GM12864 (cell line): ENCODE measurements at regions not wholly inside any gene's neighbourhood (a gene's known extent, or its start where the extent isn't known, plus 50 kb on each side); places are given as distances from the start of the nearest gene placed in this dataset.
"Not testable (repeated sequence)": the region's sequence is repeated elsewhere in the genome, so short reads cannot be mapped to it uniquely, and the experiment has no call there.

Experiments
- DNase-seq: peaks from one replicate; pipeline ENCODE4 v3.0.0-alpha.2; 2011; ENCODE audit warnings: low read depth
- H3K4me3 ChIP-seq: 2 replicates; pipeline ENCODE4 v1.5.1; 2011; ENCODE audit warnings: mild to moderate bottlenecking, low read depth, low read length, control low read depth
- TF ChIP-seq, protein P1 (sequence below): IDR thresholded peaks from 2 replicates; pipeline ENCODE4 v1.5.1; 2011; ENCODE audit warnings: low read depth, mild to moderate bottlenecking, moderate library complexity, low read length, control low read depth, inconsistent platforms; ENCODE audit errors: missing control alignments

DNA sequence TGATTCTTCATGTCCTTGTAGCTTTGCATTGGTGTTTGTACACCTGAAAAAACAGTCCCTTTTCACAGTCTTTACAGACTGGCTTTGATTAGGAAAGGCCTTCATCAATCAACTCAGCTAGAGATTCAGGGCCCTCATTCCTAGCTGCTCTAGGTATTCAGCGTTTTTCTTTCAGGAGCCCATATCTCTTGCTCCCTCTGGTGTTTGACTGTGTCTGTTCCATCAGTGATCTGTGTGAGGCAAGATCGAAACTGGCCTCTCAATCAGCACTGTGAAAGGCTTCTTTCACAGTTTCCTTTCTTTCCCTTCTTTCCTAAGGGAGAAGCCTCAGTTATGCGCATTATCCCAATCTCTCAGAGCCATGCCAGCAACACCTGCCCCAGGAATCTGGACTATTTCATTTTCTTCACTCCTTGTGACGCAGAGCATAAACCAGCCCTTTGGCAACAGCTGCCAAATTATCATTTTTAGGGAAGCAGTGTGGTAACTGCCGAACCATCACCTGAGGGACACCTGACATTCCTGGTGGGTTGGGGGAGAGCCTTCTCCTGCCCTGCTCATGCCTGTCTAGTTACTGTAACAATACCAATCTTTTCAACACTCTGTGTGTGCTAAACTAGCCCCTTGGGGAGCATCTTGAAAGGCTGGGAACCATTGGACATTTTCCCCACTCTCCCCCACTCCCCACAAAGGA lies 75.7 kb upstream of the CCDC71L start:
- DNase-seq, result peak; percentile 59
- no peak overlapping the region for H3K4me3 ChIP-seq
- TF ChIP-seq, protein P1, sequence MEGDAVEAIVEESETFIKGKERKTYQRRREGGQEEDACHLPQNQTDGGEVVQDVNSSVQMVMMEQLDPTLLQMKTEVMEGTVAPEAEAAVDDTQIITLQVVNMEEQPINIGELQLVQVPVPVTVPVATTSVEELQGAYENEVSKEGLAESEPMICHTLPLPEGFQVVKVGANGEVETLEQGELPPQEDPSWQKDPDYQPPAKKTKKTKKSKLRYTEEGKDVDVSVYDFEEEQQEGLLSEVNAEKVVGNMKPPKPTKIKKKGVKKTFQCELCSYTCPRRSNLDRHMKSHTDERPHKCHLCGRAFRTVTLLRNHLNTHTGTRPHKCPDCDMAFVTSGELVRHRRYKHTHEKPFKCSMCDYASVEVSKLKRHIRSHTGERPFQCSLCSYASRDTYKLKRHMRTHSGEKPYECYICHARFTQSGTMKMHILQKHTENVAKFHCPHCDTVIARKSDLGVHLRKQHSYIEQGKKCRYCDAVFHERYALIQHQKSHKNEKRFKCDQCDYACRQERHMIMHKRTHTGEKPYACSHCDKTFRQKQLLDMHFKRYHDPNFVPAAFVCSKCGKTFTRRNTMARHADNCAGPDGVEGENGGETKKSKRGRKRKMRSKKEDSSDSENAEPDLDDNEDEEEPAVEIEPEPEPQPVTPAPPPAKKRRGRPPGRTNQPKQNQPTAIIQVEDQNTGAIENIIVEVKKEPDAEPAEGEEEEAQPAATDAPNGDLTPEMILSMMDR, result peak; percentile 78

DNA sequence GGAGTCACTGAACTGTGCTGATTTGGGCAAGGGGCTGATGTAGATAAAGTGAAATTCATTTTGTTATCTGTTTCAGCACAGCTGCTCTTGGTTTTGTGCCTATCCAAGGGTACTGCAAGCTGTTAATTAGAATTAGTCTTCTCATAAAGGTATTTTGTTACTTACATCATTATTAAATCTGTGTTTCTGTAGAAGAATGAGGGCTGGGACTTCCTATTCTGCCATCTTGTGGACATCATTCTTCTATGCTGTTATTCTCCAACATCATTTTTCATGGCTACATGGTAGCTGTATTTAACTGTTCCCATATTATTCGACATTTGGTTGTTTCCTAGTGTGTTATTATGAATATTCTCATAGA lies 76.2 kb upstream of the CCDC71L start:
- TF ChIP-seq, protein P1, result no peak
- no peak for DNase-seq

DNA sequence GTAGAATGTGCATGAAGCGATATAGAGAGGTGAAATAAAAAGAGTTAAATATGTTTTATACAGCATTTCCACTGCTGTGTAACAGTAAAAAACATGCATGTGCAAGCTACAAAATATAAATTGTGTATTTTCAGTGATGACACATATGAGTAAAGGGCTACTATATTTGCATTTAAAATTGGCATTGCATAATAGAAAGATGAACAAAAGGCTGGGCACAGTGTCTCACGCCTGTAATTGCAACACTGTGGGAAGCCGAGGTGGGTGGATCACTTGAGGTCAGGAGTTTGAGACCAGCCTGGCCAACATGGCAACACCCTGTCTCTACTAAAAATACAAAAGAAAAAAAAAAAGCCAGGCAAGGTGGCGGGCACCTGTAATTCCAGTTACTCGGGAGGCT lies 79.8 kb upstream of the CCDC71L start:
- TF ChIP-seq, protein P1, result no peak
- no peak overlapping the region for H3K4me3 ChIP-seq
- no peak for DNase-seq

More for the DNA sequence above, 76.2 kb upstream of the CCDC71L start:
- H3K4me3 ChIP-seq, result no peak overlapping the region

DNA sequence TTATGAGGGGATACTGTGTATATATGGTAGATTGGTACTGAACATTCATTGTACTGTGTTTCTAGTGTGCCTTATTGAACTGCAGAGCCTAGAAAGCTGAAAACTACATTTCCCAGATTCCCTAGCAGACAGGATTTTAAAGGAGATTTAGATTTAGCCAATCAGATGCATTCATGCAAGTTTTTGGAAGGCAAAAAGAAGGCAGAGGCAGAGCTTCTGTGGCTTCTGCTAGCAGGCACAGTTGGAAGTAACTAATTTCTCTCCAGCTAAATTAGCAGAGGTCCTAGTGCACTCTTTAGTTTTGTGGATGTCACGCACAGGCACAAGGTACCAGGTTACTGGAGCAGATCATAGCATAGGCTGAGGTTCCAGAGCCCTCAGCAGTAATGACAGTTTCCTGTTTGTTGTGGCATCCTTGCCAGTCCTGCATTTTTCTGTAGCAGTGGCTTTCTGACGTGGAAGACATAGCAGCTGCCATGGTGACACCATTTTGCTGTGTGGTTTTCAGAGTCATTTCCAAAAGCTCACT lies 83.7 kb upstream of the CCDC71L start:
- no peak for DNase-seq
- TF ChIP-seq, protein P1, result no peak
- H3K4me3 ChIP-seq, result no peak overlapping the region

DNA sequence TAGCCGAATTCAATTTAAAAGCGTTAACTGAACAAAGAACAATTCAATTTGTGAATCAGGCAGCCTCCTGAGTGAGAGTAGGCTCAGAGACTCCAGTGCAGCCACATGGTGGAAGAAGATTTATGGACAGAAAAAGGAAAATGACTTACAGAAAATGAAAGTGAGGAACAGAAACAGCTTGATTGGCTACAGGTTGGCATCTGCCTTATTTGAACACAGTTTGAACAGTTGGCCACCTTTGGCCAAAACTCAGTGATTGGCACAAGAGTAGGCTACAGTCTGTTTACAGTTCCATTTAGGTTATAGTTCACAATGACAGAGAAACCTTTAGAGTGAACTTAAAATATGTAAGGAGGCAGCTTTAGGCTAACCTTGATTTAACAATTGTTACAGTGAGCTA lies 86.3 kb upstream of the CCDC71L start:
- not testable (repeated sequence) for H3K4me3 ChIP-seq, DNase-seq

DNA sequence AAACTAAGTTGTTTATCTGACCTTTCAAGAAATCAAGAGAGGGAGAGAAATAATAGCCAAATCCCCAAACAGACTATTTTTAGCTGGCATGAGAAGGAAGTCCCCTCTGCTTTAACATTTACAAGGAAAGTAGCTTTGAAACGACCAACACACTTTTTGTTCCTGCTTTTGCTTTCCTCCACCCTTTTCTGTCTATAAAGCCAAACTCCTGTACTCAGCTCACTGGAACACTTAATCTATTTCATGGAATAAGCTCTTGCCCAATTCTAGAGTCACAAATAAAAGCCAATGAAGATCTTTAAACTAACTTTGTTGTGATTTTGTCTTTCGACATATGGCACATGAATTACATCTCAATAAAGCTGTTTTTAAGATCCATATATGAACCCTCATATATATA lies 86.8 kb upstream of the CCDC71L start:
- no peak for DNase-seq
- TF ChIP-seq, protein P1, result no peak
- no peak overlapping the region for H3K4me3 ChIP-seq

DNA sequence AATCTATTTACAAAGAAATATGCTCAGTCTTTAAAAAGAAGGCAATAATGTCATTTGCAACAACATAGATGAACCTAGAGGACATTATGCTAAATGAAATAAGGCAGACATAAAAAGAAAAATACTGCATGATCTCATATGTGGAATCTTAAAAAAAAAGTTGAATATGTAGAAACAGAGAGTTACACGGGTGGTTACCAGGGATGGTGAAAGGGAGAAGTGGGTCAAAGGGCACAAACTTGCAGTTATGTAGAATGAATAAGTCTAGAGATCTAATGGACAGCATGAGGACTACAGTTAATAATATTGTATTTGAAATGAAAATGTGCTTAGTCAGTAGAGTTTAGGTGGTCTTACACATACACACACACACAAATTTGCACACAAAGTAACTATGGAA lies 88.2 kb upstream of the CCDC71L start:
- no peak for DNase-seq
- no peak overlapping the region for H3K4me3 ChIP-seq
- TF ChIP-seq, protein P1, result no peak
